Mesenchymal stem cell (in vitro differentiated cells and primary cell): ENCODE measurements at regions not wholly inside any gene's neighbourhood (a gene's known extent, or its start where the extent isn't known, plus 50 kb on each side); places are given as distances from the start of the nearest gene placed in this dataset.

ENCODE experiments used
- DNase-seq: peaks from one replicate; pipeline ENCODE4 v3.0.0-alpha.2; 2013
- H2AFZ ChIP-seq: one replicate; pipeline ENCODE4 v1.6.1; 2013; ENCODE audit warnings: low read depth, mild to moderate bottlenecking, control low read depth, inconsistent platforms, low read length, moderate library complexity
- H2AK5ac ChIP-seq: 2 replicates; pipeline ENCODE4 v1.6.1; 2013; ENCODE audit warnings: low read length, moderate library complexity, mild to moderate bottlenecking, inconsistent platforms; ENCODE audit not compliant: severe bottlenecking
- H2BK120ac ChIP-seq: one replicate; pipeline ENCODE4 v1.6.1; 2013; ENCODE audit warnings: low read depth, mild to moderate bottlenecking, inconsistent platforms, low read length, moderate library complexity
- H2BK12ac ChIP-seq, 2 experiments: one replicate each; pipeline ENCODE4 v1.6.1; 2013; ENCODE audit warnings: inconsistent platforms in 2 of 2, low read length in 2 of 2, mild to moderate bottlenecking in 2 of 2, moderate library complexity in 2 of 2, control low read depth in 1 of 2
- H2BK15ac ChIP-seq: one replicate; pipeline ENCODE4 v1.6.1; 2013; ENCODE audit warnings: mild to moderate bottlenecking, low read depth, inconsistent platforms; ENCODE audit not compliant: poor library complexity, severe bottlenecking
- H2BK5ac ChIP-seq: 2 replicates; pipeline ENCODE4 v1.6.1; 2013; ENCODE audit warnings: low read depth, mild to moderate bottlenecking, low read length, control low read depth, inconsistent platforms; ENCODE audit not compliant: poor library complexity, severe bottlenecking
- H3K14ac ChIP-seq, 2 experiments: one replicate each; pipeline ENCODE4 v1.6.1; 2013; ENCODE audit warnings: inconsistent platforms in 2 of 2, low read length in 2 of 2, control low read depth in 1 of 2, mild to moderate bottlenecking in 1 of 2, moderate library complexity in 1 of 2
- H3K18ac ChIP-seq, 2 experiments: one replicate each; pipeline ENCODE4 v1.6.1; 2013; ENCODE audit warnings: inconsistent platforms in 2 of 2, low read length in 2 of 2, control low read depth in 1 of 2, low read depth in 1 of 2, mild to moderate bottlenecking in 1 of 2
- H3K23ac ChIP-seq, 2 experiments: one replicate each; pipeline ENCODE4 v1.6.1; 2013; ENCODE audit warnings: inconsistent platforms in 2 of 2, low read length in 2 of 2, mild to moderate bottlenecking in 2 of 2, moderate library complexity in 2 of 2, control low read depth in 1 of 2
- H3K27ac ChIP-seq: 2 replicates; pipeline ENCODE4 v1.5.1; 2013; ENCODE audit warnings: mild to moderate bottlenecking, moderate library complexity, low read length, control low read depth, inconsistent platforms; ENCODE audit not compliant: poor library complexity, severe bottlenecking
- H3K27me3 ChIP-seq, 2 experiments: 2 replicates each; pipeline versions ENCODE4 v1.6.1 to v1.7.0; 2013; ENCODE audit warnings: low read length in 2 of 2, mild to moderate bottlenecking in 2 of 2, moderate library complexity in 2 of 2, control low read depth in 1 of 2, inconsistent platforms in 1 of 2; ENCODE audit not compliant: control insufficient read depth in 1 of 2, insufficient read depth in 1 of 2
- H3K36me3 ChIP-seq, 2 experiments: 2 replicates each; pipeline versions ENCODE4 v1.6.1 to v1.7.0; 2013; ENCODE audit warnings: low read length in 2 of 2, control low read depth in 1 of 2, inconsistent platforms in 1 of 2, low read depth in 1 of 2, mild to moderate bottlenecking in 1 of 2; ENCODE audit not compliant: insufficient read depth in 2 of 2, control insufficient read depth in 1 of 2
- H3K4ac ChIP-seq, 2 experiments: one replicate each; pipeline ENCODE4 v1.6.1; 2013; ENCODE audit warnings: inconsistent platforms in 2 of 2, low read length in 2 of 2, mild to moderate bottlenecking in 2 of 2, moderate library complexity in 2 of 2, control low read depth in 1 of 2, low read depth in 1 of 2
- H3K4me1 ChIP-seq: 2 replicates; pipeline ENCODE4 v1.6.1; 2013; ENCODE audit warnings: low read depth, low read length, control low read depth; ENCODE audit not compliant: control insufficient read depth, insufficient read depth
- H3K4me2 ChIP-seq: 2 replicates; pipeline ENCODE4 v1.6.1; 2013; ENCODE audit warnings: low read length, mild to moderate bottlenecking, inconsistent platforms; ENCODE audit not compliant: poor library complexity, severe bottlenecking
- H3K4me3 ChIP-seq, 2 experiments: 2 replicates each; pipeline versions ENCODE4 v1.5.1 to v1.7.0; 2013; ENCODE audit warnings: low read length in 2 of 2, mild to moderate bottlenecking in 2 of 2, control low read depth in 1 of 2, low read depth in 1 of 2; ENCODE audit not compliant: insufficient read depth in 1 of 2
- H3K79me1 ChIP-seq: replicated peaks from 2 replicates; pipeline ENCODE4 v1.6.1; 2013; ENCODE audit warnings: mild to moderate bottlenecking, control low read depth, low read length, inconsistent platforms; ENCODE audit not compliant: poor library complexity, severe bottlenecking
- H3K9ac ChIP-seq: 2 replicates; pipeline ENCODE4 v1.7.0; 2013; ENCODE audit warnings: mild to moderate bottlenecking, low read length, moderate library complexity
- H3K9me3 ChIP-seq: 2 replicates; pipeline ENCODE4 v1.7.0; 2013; ENCODE audit warnings: mild to moderate bottlenecking, low read length; ENCODE audit not compliant: control insufficient read depth
- H4K8ac ChIP-seq: one replicate; pipeline ENCODE4 v1.6.1; 2013; ENCODE audit warnings: inconsistent platforms, mild to moderate bottlenecking, low read length, moderate library complexity
- H4K91ac ChIP-seq: one replicate; pipeline ENCODE4 v1.6.1; 2013; ENCODE audit warnings: mild to moderate bottlenecking, low read length, inconsistent platforms
- WGBS: methylation state at CpG from one replicate; pipeline ENCODE4 v1.1.7; 2013; ENCODE audit warnings: mixed read lengths; 5-methylcytosine and 5-hydroxymethylcytosine counted together

GRCh38 chrX:16416588-16416987 lies 233.4 kb upstream of the S100G start:
- Histone ChIP-seq H3K4me3 (no peak overlapping the region), H2AK5ac (no peak overlapping the region), H4K8ac (no peak overlapping the region), H2BK15ac (no peak overlapping the region), H3K27me3 (peaks cover 0 to 4% of the 10 kb centered on the region in 2 experiments), H3K4me1 (no peaks in the 10 kb centered on the region), H3K14ac (no peak overlapping the region), H4K91ac (no peak overlapping the region), H3K79me1 (no peaks in the 10 kb centered on the region), H3K4me2 (no peak overlapping the region), H2BK5ac (no peak overlapping the region), H3K36me3 (no peaks in the 10 kb centered on the region), H3K27ac (no peak overlapping the region), H3K23ac (no peak overlapping the region), H3K18ac (no peak overlapping the region), H2BK12ac (no peak overlapping the region), H3K9ac (no peak overlapping the region), H3K9me3 (no peaks in the 10 kb centered on the region), H2AFZ (no peak overlapping the region), H2BK120ac (no peak overlapping the region), H3K4ac (no peak overlapping the region)
- no CpG with 5 or more reads among the region's 1 CpG for WGBS
- DNase-seq, result no peak

GRCh38 chrX:16418650-16419049 lies 231.3 kb upstream of the S100G start:
- no peak overlapping the region for H2BK15ac ChIP-seq
- no peak overlapping the region for H3K4me2 ChIP-seq
- H3K27ac ChIP-seq, result no peak overlapping the region
- H3K27me3 ChIP-seq, result peaks cover 0 to 4% of the 10 kb centered on the region in 2 experiments
- no peaks in the 10 kb centered on the region for H3K36me3 ChIP-seq
- no peak overlapping the region for H2AK5ac ChIP-seq
- no peak overlapping the region for H4K91ac ChIP-seq
- H2BK5ac ChIP-seq, result no peak overlapping the region
- no peak overlapping the region for H3K18ac ChIP-seq
- no peak overlapping the region for H3K4me3 ChIP-seq
- H2BK12ac ChIP-seq, result no peak overlapping the region
- H2AFZ ChIP-seq, result no peak overlapping the region
- no peak overlapping the region for H2BK120ac ChIP-seq
- H3K4ac ChIP-seq, result no peak overlapping the region
- no peak overlapping the region for H3K9ac ChIP-seq
- DNase-seq, result no peak
- no peak overlapping the region for H3K14ac ChIP-seq
- H3K4me1 ChIP-seq, result no peaks in the 10 kb centered on the region
- H3K23ac ChIP-seq, result no peak overlapping the region
- no peak overlapping the region for H4K8ac ChIP-seq
- H3K9me3 ChIP-seq, result no peaks in the 10 kb centered on the region
- H3K79me1 ChIP-seq, result no peaks in the 10 kb centered on the region

DNA sequence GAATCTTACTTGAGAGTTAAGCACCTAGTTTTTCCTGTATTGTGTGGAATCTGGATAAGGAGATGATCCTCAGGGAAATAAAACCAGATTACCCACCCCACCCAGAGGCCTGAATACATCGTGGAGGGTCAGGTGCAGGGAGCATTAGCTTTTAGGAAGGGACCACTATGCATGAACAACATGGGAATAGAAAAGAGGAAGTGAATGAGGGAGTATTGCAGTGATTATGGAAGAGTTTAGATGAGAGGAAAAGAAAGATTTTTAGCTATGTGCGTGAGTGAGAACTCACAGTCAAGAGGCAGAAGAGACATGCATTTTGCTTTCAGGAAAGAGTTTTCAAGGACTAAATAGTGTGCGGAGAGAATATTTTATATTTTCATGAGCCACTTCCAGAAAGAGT lies 222.3 kb upstream of the S100G start:
- Histone ChIP-seq H3K4ac (no peak overlapping the region), H3K27ac (no peak overlapping the region), H3K79me1 (no peaks in the 10 kb centered on the region), H3K4me3 (no peak overlapping the region), H2AK5ac (no peak overlapping the region), H2BK15ac (no peak overlapping the region), H4K91ac (no peak overlapping the region), H3K27me3 (peaks cover 0 to 32% of the 10 kb centered on the region in 2 experiments), H3K36me3 (no peaks in the 10 kb centered on the region), H3K14ac (no peak overlapping the region), H2BK5ac (no peak overlapping the region), H3K18ac (no peak overlapping the region), H2BK12ac (no peak overlapping the region), H3K9me3 (no peaks in the 10 kb centered on the region), H3K4me2 (no peak overlapping the region), H3K23ac (no peak overlapping the region), H2AFZ (no peak overlapping the region), H2BK120ac (no peak overlapping the region), H3K4me1 (no peaks in the 10 kb centered on the region), H4K8ac (no peak overlapping the region), H3K9ac (no peak overlapping the region)
- DNase-seq, result no peak
- 95% methylated on average over 3 of the region's 3 CpGs for WGBS

DNA sequence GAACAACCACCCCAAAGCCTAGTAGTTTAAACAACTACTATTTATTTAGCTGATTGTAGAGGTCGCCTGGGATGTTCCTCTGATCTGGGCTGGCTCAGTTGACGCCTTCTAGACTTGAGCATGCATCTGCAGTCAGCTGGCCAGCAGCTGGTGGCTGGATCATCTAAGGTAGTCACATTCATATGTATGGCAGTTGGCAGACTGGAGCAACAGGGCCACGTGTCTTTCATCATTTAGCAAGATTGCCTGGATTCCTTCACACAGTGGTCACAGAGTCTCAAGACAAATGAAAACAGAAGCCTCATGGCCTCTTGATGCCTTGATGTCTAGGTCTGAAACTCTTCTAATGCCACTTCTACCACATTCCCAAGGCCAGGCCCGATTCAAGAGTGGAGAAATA lies 220.6 kb upstream of the S100G start:
- H2BK120ac ChIP-seq, result no peak overlapping the region

More for the DNA sequence above, 220.6 kb upstream of the S100G start:
- no peak overlapping the region for H2AK5ac ChIP-seq
- DNase-seq, result no peak
- H3K9ac ChIP-seq, result no peak overlapping the region
- H3K18ac ChIP-seq, result no peak overlapping the region
- H3K27ac ChIP-seq, result no peak overlapping the region
- no peak overlapping the region for H3K4me2 ChIP-seq
- no peak overlapping the region for H2BK5ac ChIP-seq
- no peak overlapping the region for H3K4ac ChIP-seq
- no peak overlapping the region for H3K14ac ChIP-seq
- no peak overlapping the region for H3K4me3 ChIP-seq
- no peak overlapping the region for H2BK15ac ChIP-seq
- H3K4me1 ChIP-seq, result no peaks in the 10 kb centered on the region
- no peak overlapping the region for H2AFZ ChIP-seq
- no peaks in the 10 kb centered on the region for H3K36me3 ChIP-seq
- no peak overlapping the region for H2BK12ac ChIP-seq
- H3K79me1 ChIP-seq, result no peaks in the 10 kb centered on the region
- H3K9me3 ChIP-seq, result no peaks in the 10 kb centered on the region
- 86% methylated on average over 3 of the region's 4 CpGs for WGBS
- H4K91ac ChIP-seq, result no peak overlapping the region
- H3K23ac ChIP-seq, result no peak overlapping the region
- H4K8ac ChIP-seq, result no peak overlapping the region
- H3K27me3 ChIP-seq, result peaks cover 0 to 39% of the 10 kb centered on the region in 2 experiments
